Esophagus muscularis mucosa (tissue), 4 donors: ENCODE measurements at regions not wholly inside any gene's neighbourhood (a gene's known extent, or its start where the extent isn't known, plus 50 kb on each side); places are given as distances from the start of the nearest gene placed in this dataset.

Source experiments
- DNase-seq: peaks from one replicate; pipeline ENCODE4 v3.0.0-alpha.2; 2017; ENCODE audit errors: extremely low spot score
- H3K27ac ChIP-seq, 4 donors: fragments of 200-600 bp; sonication (generic); replicated peaks in 1 of 4; 1 replicate in 3 of 4; 2 replicates in 1 of 4; pipeline ENCODE4 v1.5.1; 2016 to 2019; ENCODE audit warnings: mild to moderate bottlenecking in 1 of 4
- H3K27me3 ChIP-seq, 4 donors: fragments of 200-600 bp; sonication (generic); one replicate each; pipeline versions ENCODE4 v1.5.1 to v1.6.0; 2016 to 2019
- H3K36me3 ChIP-seq, 4 donors: fragments of 200-600 bp; sonication (generic); one replicate each; pipeline ENCODE4 v1.5.1; 2016 to 2019
- H3K4me1 ChIP-seq, 4 donors: fragments of 200-600 bp; sonication (generic); one replicate each; pipeline ENCODE4 v1.5.1; 2016 to 2019
- H3K4me3 ChIP-seq, 4 donors: fragments of 200-600 bp; sonication (generic); 1 replicate in 2 of 4; 2 replicates in 2 of 4; pipeline ENCODE4 v1.5.1; 2016 to 2019; ENCODE audit warnings: mild to moderate bottlenecking in 4 of 4, moderate library complexity in 1 of 4
- H3K9me3 ChIP-seq, 4 donors: fragments of 200-600 bp; sonication (generic); 1 replicate in 3 of 4; 2 replicates in 1 of 4; pipeline ENCODE4 v1.5.1; 2016 to 2019
- EP300 ChIP-seq: sonication (generic); formaldehyde crosslinking; IDR thresholded peaks from one replicate; pipeline ENCODE4 v1.6.1; 2017; ENCODE audit warnings: antibody characterized with exemption
- POLR2A ChIP-seq: fragments of 450-650 bp; IDR thresholded peaks from one replicate; pipeline ENCODE4 v1.6.1; 2017; ENCODE audit warnings: antibody characterized with exemption, moderate library complexity, mild to moderate bottlenecking, low read depth
- POLR2AphosphoS5 ChIP-seq, 2 donors: sonication (generic); formaldehyde crosslinking; IDR thresholded peaks; one replicate each; pipeline ENCODE4 v1.6.1; 2017; ENCODE audit warnings: antibody characterized with exemption in 2 of 2
- WGBS: methylation state at CpG from one replicate; pipeline ENCODE4 v1.1.5; 2018; 5-methylcytosine and 5-hydroxymethylcytosine counted together
- intact Hi-C: fragments of 100-400 bp; cut with DNase I; formaldehyde crosslinking; loops from one replicate; pipeline ENCODE4 v1.15.1; 2023
- TF ChIP-seq, protein P1 (sequence below), 3 experiments: fragments of 200-600 bp in 2 of 3; fragments of 450-650 bp in 1 of 3; sonication (generic) in 2 of 3; IDR thresholded peaks; one replicate each; pipeline ENCODE4 v1.5.1; 2017 to 2019; ENCODE audit warnings: antibody characterized with exemption in 3 of 3, mild to moderate bottlenecking in 2 of 3, moderate library complexity in 1 of 3

DNA sequence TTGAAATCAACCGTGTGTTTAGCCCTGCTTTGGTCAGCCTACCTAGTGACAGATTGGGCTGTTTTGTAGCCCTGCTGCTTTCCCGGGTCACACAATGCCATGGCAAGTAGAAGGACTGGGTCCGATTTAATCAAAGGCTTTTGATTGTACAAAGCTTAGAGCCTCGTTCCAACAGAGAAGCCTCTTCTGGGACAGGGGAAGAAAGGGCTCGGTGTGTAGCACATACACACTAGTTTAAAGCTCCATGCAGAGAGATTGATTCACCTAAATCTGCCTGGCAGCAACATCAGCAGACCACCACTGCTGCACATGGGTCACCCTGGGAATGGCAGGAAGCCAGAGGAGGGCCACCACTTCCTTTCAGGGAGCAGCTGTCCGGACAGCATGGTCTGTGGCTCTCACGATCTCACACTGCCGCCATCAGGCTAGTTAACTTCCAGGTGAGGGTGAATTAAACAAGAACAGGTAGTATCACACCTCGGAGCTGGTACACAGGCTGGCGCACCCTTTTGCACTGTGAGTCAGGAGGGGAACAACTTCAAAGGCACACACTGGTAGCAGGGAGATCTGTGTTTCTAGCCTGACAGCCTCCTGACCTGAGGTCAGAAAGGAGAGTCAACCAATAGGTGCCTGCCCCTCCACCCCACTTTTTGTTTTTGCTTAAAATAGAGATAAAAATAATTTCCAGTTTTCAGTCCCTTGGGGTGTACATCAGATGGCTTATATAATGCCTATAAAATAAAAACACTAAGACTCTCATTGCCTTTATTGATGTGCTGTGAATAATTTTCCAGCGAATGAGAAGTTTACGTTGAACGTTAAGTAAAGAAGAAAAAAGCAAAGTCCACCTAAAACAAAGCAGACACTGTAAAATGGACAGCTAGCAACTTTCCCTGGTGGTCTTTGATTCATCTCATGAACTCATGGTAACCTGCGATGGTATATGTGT, 108.5 kb downstream of the CDCA7 start:
- H3K9me3 ChIP-seq, result no peaks in the 10 kb centered on the region
- H3K27ac ChIP-seq, result no peak overlapping the region
- DNase-seq, result no peak
- no peaks in the 10 kb centered on the region for H3K4me1 ChIP-seq
- TF ChIP-seq POLR2AphosphoS5 (IDR thresholded peaks at IDR 0.05), result no peak
- TF ChIP-seq EP300, result no peak
- TF ChIP-seq POLR2A, result no peak
- TF ChIP-seq, protein P1, sequence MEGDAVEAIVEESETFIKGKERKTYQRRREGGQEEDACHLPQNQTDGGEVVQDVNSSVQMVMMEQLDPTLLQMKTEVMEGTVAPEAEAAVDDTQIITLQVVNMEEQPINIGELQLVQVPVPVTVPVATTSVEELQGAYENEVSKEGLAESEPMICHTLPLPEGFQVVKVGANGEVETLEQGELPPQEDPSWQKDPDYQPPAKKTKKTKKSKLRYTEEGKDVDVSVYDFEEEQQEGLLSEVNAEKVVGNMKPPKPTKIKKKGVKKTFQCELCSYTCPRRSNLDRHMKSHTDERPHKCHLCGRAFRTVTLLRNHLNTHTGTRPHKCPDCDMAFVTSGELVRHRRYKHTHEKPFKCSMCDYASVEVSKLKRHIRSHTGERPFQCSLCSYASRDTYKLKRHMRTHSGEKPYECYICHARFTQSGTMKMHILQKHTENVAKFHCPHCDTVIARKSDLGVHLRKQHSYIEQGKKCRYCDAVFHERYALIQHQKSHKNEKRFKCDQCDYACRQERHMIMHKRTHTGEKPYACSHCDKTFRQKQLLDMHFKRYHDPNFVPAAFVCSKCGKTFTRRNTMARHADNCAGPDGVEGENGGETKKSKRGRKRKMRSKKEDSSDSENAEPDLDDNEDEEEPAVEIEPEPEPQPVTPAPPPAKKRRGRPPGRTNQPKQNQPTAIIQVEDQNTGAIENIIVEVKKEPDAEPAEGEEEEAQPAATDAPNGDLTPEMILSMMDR (IDR thresholded peaks at IDR 0.05), result no peak
- peaks cover 0 to 7% (median 0%) of the 10 kb centered on the region in 4 donors for H3K27me3 ChIP-seq
- WGBS, result 64% methylated on average over 14 of the region's 14 CpGs
- no peak overlapping the region for H3K4me3 ChIP-seq
- intact Hi-C loops, result no loop called here
- H3K36me3 ChIP-seq, result no peaks in the 10 kb centered on the region

DNA sequence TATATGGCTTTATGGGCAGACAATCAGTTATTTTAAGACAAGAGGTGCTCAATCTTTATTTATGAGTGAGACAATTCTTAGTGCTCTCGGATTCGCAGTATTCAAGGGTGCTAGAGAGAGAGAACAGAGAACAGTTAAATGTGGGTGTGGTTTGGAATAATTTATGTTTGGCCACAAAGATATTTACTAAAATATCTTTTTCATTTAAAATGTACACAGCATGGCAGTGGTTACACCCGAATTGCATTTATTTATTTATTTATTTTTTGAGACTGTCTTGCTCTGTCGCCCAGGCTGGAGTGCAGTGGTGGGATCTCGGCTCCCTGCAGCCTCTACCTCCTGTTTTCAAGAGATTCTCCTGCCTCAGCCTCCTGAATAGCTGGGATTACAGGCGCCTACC, 109.2 kb downstream of the CDCA7 start:
- intact Hi-C loops, result no loop called here
- H3K4me3 ChIP-seq, result no peak overlapping the region
- 95% methylated on average over 6 of the region's 6 CpGs for WGBS
- peaks cover 0 to 7% (median 0%) of the 10 kb centered on the region in 4 donors for H3K27me3 ChIP-seq
- no peaks in the 10 kb centered on the region for H3K9me3 ChIP-seq
- H3K36me3 ChIP-seq, result no peaks in the 10 kb centered on the region
- DNase-seq, result no peak
- TF ChIP-seq, protein P1 (IDR thresholded peaks at IDR 0.05), result no peak
- no peak for TF ChIP-seq POLR2AphosphoS5 (IDR thresholded peaks at IDR 0.05)
- TF ChIP-seq EP300, result no peak
- TF ChIP-seq POLR2A, result no peak
- no peak overlapping the region for H3K27ac ChIP-seq
- no peaks in the 10 kb centered on the region for H3K4me1 ChIP-seq

DNA sequence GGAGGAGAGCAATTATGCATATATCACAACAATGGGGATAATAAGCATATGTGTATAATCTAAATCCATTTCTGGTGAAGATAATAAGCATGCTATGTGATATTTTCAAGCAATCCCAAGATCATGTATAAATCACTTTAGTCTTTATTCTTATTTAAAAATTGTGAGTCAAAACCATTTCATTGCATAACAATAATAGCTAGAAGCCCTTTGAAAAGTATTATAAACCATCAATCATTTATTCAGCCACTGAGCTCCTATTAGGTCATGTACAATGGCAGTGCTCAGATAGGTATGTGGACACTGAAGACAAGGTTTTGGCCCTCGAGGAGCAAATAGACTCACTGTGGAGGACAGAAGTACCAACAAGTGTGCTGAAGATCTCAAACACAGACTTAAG, 113.1 kb downstream of the CDCA7 start:
- H3K27ac ChIP-seq, result no peak overlapping the region
- intact Hi-C loops, result no loop called here
- H3K4me3 ChIP-seq, result no peak overlapping the region
- H3K36me3 ChIP-seq, result no peaks in the 10 kb centered on the region
- no peaks in the 10 kb centered on the region for H3K4me1 ChIP-seq
- 82% methylated on average over 1 of the region's 1 CpG for WGBS
- TF ChIP-seq, protein P1 (IDR thresholded peaks at IDR 0.05), result no peak
- peaks cover 0 to 7% (median 0%) of the 10 kb centered on the region in 4 donors for H3K27me3 ChIP-seq
- no peak for DNase-seq
- peaks cover 0 to 6% (median 0%) of the 10 kb centered on the region in 4 donors for H3K9me3 ChIP-seq

DNA sequence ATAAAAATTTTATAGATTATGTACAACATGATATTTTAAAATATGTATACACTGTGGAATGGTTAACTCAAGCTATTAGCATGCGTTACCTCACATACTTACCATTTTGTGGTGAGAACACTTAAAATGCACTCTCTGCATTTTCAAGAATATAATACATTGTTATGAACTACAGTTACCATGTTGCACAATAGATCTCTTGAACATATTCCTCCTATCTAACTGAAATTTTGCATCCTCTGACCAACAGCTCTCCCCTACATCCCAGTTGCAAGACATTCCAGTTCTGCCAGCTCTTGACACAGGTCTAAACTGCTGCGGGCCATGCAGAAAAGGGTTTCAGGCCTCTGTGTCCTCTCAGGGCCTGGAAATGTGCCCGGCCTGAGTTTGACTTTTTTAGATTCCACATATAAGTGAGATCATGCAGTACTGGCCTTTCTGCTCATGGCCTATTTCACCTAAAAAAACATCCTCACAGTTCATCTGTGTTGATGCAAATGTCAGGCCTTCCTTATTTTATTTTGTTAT, 113.7 kb downstream of the CDCA7 start:
- Histone ChIP-seq H3K27me3 (peaks cover 0 to 7% (median 0%) of the 10 kb centered on the region in 4 donors), H3K36me3 (no peaks in the 10 kb centered on the region), H3K27ac (no peak overlapping the region), H3K4me1 (no peaks in the 10 kb centered on the region), H3K9me3 (peaks cover 0 to 6% (median 0%) of the 10 kb centered on the region in 4 donors), H3K4me3 (no peak overlapping the region)
- no peak for DNase-seq
- intact Hi-C loops, result no loop called here
- 98% methylated on average over 3 of the region's 3 CpGs for WGBS
- TF ChIP-seq, protein P1 (IDR thresholded peaks at IDR 0.05), result no peak
- TF ChIP-seq POLR2A (no peak), EP300 (no peak), POLR2AphosphoS5 (IDR thresholded peaks at IDR 0.05) (no peak)
